GM23338 (cell line): ENCODE measurements at regions not wholly inside any gene's neighbourhood (a gene's known extent, or its start where the extent isn't known, plus 50 kb on each side); places are given as distances from the start of the nearest gene placed in this dataset.

ENCODE experiments used
- ATAC-seq: fragments of 200-7000 bp; cut with Tn5 transposase; 3 replicates; pipeline ENCODE4 v1.9.1; 2020
- DNase-seq: peaks from one replicate; pipeline ENCODE4 v3.0.0-alpha.2; 2015; ENCODE audit warnings: low spot score
- H2AFZ ChIP-seq: fragments of 200-600 bp; sonication (generic); 2 replicates; pipeline ENCODE4 v1.8.0; 2016; ENCODE audit warnings: antibody characterized with exemption, mild to moderate bottlenecking, moderate library complexity
- H3F3A ChIP-seq: fragments of 200-600 bp; sonication (generic); replicated peaks from 2 replicates; pipeline ENCODE4 v1.8.0; 2017; ENCODE audit warnings: antibody characterized with exemption, mixed run types, low read depth
- H3K27ac ChIP-seq: fragments of 200-600 bp; sonication (generic); 2 replicates; pipeline ENCODE4 v1.6.1; 2016; ENCODE audit warnings: low read depth
- H3K27me3 ChIP-seq: fragments of 200-600 bp; sonication (generic); 2 replicates; pipeline ENCODE4 v1.8.0; 2016; ENCODE audit warnings: mild to moderate bottlenecking, mixed run types, moderate library complexity; ENCODE audit not compliant: insufficient read depth
- H3K36me3 ChIP-seq: fragments of 200-600 bp; sonication (generic); 2 replicates; pipeline ENCODE4 v1.8.0; 2016; ENCODE audit warnings: mild to moderate bottlenecking; ENCODE audit not compliant: insufficient read depth
- H3K4me1 ChIP-seq: fragments of 200-600 bp; sonication (generic); 2 replicates; pipeline ENCODE4 v1.8.0; 2016; ENCODE audit warnings: mild to moderate bottlenecking, moderate library complexity; ENCODE audit not compliant: insufficient read depth
- H3K4me2 ChIP-seq: fragments of 200-600 bp; sonication (generic); 2 replicates; pipeline ENCODE4 v1.7.1; 2017; ENCODE audit warnings: mixed run types
- H3K4me3 ChIP-seq: fragments of 200-600 bp; sonication (generic); 2 replicates; pipeline ENCODE4 v1.6.1; 2016; ENCODE audit warnings: mixed run types
- H3K79me2 ChIP-seq: fragments of 200-600 bp; sonication (generic); replicated peaks from 2 replicates; pipeline ENCODE4 v1.8.0; 2017; ENCODE audit warnings: mild to moderate bottlenecking; ENCODE audit not compliant: insufficient read depth
- H3K9me2 ChIP-seq: fragments of 200-600 bp; sonication (generic); 2 replicates; pipeline ENCODE4 v1.8.0; 2017; ENCODE audit not compliant: insufficient read depth
- H4K20me1 ChIP-seq: fragments of 200-600 bp; sonication (generic); replicated peaks from 2 replicates; pipeline ENCODE4 v1.8.0; 2017; ENCODE audit warnings: mild to moderate bottlenecking; ENCODE audit not compliant: insufficient read depth
- H3K27ac Mint-ChIP-seq: 2 replicates; pipeline ENCODE4 v1.8.0; 2020; ENCODE audit warnings: inconsistent platforms, mild to moderate bottlenecking, moderate library complexity, mixed read lengths
- H3K27me3 Mint-ChIP-seq: 3 replicates; pipeline ENCODE4 v1.8.0; 2022; ENCODE audit warnings: low read depth, mild to moderate bottlenecking, moderate library complexity, mixed read lengths, inconsistent platforms; ENCODE audit not compliant: insufficient read depth, poor library complexity
- H3K36me3 Mint-ChIP-seq: 3 replicates; pipeline ENCODE4 v1.8.0; 2021; ENCODE audit warnings: low read depth, mild to moderate bottlenecking, inconsistent platforms, moderate library complexity, mixed read lengths
- H3K4me1 Mint-ChIP-seq: 3 replicates; pipeline ENCODE4 v1.8.0; 2020; ENCODE audit warnings: mild to moderate bottlenecking, inconsistent platforms, mixed read lengths
- H3K4me3 Mint-ChIP-seq: 3 replicates; pipeline ENCODE4 v1.8.0; 2021; ENCODE audit warnings: moderate library complexity, mild to moderate bottlenecking, inconsistent platforms, mixed read lengths
- H3K9me3 Mint-ChIP-seq: 3 replicates; pipeline ENCODE4 v1.8.0; 2020; ENCODE audit warnings: moderate library complexity, mild to moderate bottlenecking, inconsistent platforms, mixed read lengths
- CREB1 ChIP-seq: fragments of 250-450 bp; sonication (Bioruptor Pico); IDR thresholded peaks from 2 replicates; pipeline ENCODE4 v1.5.0; 2020; ENCODE audit warnings: low read depth, mild to moderate bottlenecking, moderate library complexity
- ETS1 ChIP-seq: IDR thresholded peaks from 2 replicates; pipeline ENCODE4 v1.6.1; 2016; ENCODE audit warnings: antibody characterized with exemption
- EZH2 ChIP-seq: fragments of 200-600 bp; sonication (generic); IDR thresholded peaks from one replicate; pipeline ENCODE4 v1.8.0; 2017; ENCODE audit warnings: antibody characterized with exemption, mild to moderate bottlenecking, low read depth; ENCODE audit not compliant: unreplicated experiment
- EZH2phosphoT487 ChIP-seq: fragments of 200-600 bp; sonication (generic); IDR thresholded peaks from one replicate; pipeline ENCODE4 v1.8.1; 2018; ENCODE audit warnings: antibody characterized with exemption; ENCODE audit not compliant: unreplicated experiment
- NANOG ChIP-seq: IDR thresholded peaks from 2 replicates; pipeline ENCODE4 v1.6.1; 2016; ENCODE audit warnings: antibody characterized with exemption, borderline replicate concordance
- POLR2AphosphoS5 ChIP-seq: IDR thresholded peaks from 2 replicates; pipeline ENCODE4 v1.6.1; 2016; ENCODE audit warnings: antibody characterized with exemption, low read depth
- REST ChIP-seq: IDR thresholded peaks from one replicate; pipeline ENCODE4 v1.6.1; 2018; ENCODE audit warnings: antibody characterized with exemption; ENCODE audit not compliant: unreplicated experiment
- STAT1 ChIP-seq: IDR thresholded peaks from one replicate; pipeline ENCODE4 v1.6.1; 2016; ENCODE audit warnings: antibody characterized with exemption; ENCODE audit not compliant: unreplicated experiment
- ZNF114 ChIP-seq: fragments of 250-450 bp; sonication (Bioruptor Pico); IDR thresholded peaks from 2 replicates; pipeline ENCODE4 v1.5.0; 2020; ENCODE audit warnings: mild to moderate bottlenecking, moderate library complexity

DNA sequence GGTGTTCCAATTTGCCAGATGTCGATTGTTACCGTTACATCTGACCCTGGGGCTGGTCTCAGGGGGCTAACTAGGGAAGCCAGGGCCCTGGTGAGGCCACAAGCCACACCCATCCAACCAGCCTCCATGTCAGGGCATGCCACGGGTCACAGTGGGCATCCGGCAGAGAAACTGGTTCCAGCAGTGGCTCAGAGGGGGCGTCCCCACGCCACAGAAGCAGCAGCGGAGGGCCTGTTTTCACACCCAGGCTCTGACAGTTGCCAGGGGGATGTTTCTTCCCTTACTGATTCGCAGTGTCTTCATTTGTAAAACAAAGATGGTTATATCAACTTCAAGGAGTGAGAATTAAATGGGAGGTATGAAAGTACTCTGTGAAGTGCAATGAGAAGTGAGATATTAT lies 75.0 kb upstream of the COX20 start:
- no peaks in the 10 kb centered on the region for H3K27me3 ChIP-seq
- peaks cover 12% of the 10 kb centered on the region for H3K4me1 ChIP-seq
- DNase-seq (peak; percentile 54), ATAC-seq (peak; percentile 64)
- H3K27ac Mint-ChIP-seq: no peak overlapping the region
- H3K4me3 Mint-ChIP-seq: no peak overlapping the region
- H2AFZ ChIP-seq: peak overlapping the region; percentile 72
- no peaks in the 10 kb centered on the region for H3K36me3 Mint-ChIP-seq
- H3K4me2 ChIP-seq: no peak overlapping the region
- no peak overlapping the region for H3K4me3 ChIP-seq
- peaks cover 9% of the 10 kb centered on the region; the same call in 1 of the 3 replicates for H3K9me3 Mint-ChIP-seq
- H3K4me1 Mint-ChIP-seq: peaks cover 22% of the 10 kb centered on the region
- no peak overlapping the region for H3K27ac ChIP-seq
- TF ChIP-seq ETS1 (no peak), REST (no peak), ZNF114 (CRISPR knock-in tag) (no peak)
- no peaks in the 10 kb centered on the region for H3K27me3 Mint-ChIP-seq
- H4K20me1 ChIP-seq: no peaks in the 10 kb centered on the region
- no peaks in the 10 kb centered on the region for H3F3A ChIP-seq
- no peaks in the 10 kb centered on the region for H3K36me3 ChIP-seq
- H3K9me2 ChIP-seq: no peaks in the 10 kb centered on the region
- no peaks in the 10 kb centered on the region for H3K79me2 ChIP-seq

GRCh38 chr1:244761279-244761678 lies 74.2 kb upstream of the COX20 start:
- ATAC-seq: peak; percentile 35; the same call in 2 of the 3 replicates
- H3K4me3 ChIP-seq: no peak overlapping the region
- Mint-ChIP-seq H3K27me3 (no peaks in the 10 kb centered on the region), H3K27ac (no peak overlapping the region), H3K4me3 (no peak overlapping the region), H3K9me3 (peaks cover 9% of the 10 kb centered on the region; the same call in 1 of the 3 replicates), H3K4me1 (peaks cover 22% of the 10 kb centered on the region), H3K36me3 (no peaks in the 10 kb centered on the region)
- no peak overlapping the region for H2AFZ ChIP-seq
- peak; percentile 55 for DNase-seq
- TF ChIP-seq EZH2phosphoT487: no peak
- no peaks in the 10 kb centered on the region for H4K20me1 ChIP-seq
- no peaks in the 10 kb centered on the region for H3K27me3 ChIP-seq
- H3F3A ChIP-seq: no peaks in the 10 kb centered on the region
- H3K27ac ChIP-seq: no peak overlapping the region
- H3K9me2 ChIP-seq: no peaks in the 10 kb centered on the region
- no peaks in the 10 kb centered on the region for H3K79me2 ChIP-seq
- peaks cover 12% of the 10 kb centered on the region for H3K4me1 ChIP-seq
- H3K36me3 ChIP-seq: no peaks in the 10 kb centered on the region
- no peak overlapping the region for H3K4me2 ChIP-seq

DNA sequence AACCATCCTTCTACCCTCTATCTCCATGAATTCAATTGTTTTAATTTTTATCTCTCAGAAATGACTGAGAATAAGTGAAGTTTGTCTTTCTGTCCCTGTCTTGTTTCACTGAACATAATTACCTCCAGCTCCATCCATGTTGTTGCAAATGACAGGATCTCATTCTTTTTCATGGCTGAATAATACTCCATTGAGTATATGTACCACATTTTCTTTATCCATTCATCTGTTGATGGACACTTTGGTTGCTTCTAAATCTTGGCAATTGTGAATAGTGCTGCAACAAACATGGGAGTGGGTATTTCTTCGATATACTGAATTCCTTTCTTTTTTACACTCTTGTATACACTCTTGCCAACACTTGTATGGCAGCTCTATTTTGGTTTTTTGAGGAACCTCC lies 72.8 kb upstream of the COX20 start:
- ATAC-seq: no peak
- Histone ChIP-seq H3K4me3 (no peak overlapping the region), H3K27me3 (no peaks in the 10 kb centered on the region), H3K9me2 (no peaks in the 10 kb centered on the region), H2AFZ (no peak overlapping the region), H3K4me2 (no peak overlapping the region), H4K20me1 (no peaks in the 10 kb centered on the region), H3F3A (no peaks in the 10 kb centered on the region), H3K36me3 (no peaks in the 10 kb centered on the region), H3K4me1 (peaks cover 12% of the 10 kb centered on the region), H3K27ac (no peak overlapping the region), H3K79me2 (no peaks in the 10 kb centered on the region)
- H3K36me3 Mint-ChIP-seq: no peaks in the 10 kb centered on the region
- no peaks in the 10 kb centered on the region for H3K27me3 Mint-ChIP-seq
- H3K27ac Mint-ChIP-seq: no peak overlapping the region
- no peak for DNase-seq
- TF ChIP-seq EZH2 (no peak), POLR2AphosphoS5 (no peak), REST (no peak), EZH2phosphoT487 (no peak), CREB1 (no peak), STAT1 (no peak), NANOG (no peak)
- H3K9me3 Mint-ChIP-seq: peaks cover 9% of the 10 kb centered on the region; the same call in 1 of the 3 replicates
- no peak overlapping the region for H3K4me3 Mint-ChIP-seq
- peaks cover 22% of the 10 kb centered on the region for H3K4me1 Mint-ChIP-seq
